Lower leg skin (tissue), 4 donors: ENCODE measurements at regions not wholly inside any gene's neighbourhood (a gene's known extent, or its start where the extent isn't known, plus 50 kb on each side); places are given as distances from the start of the nearest gene placed in this dataset.

ENCODE experiments used
- DNase-seq, 2 donors: peaks; one replicate each; pipeline ENCODE4 v3.0.0-alpha.2; 2019; ENCODE audit warnings: low spot score in 2 of 2
- H3K4me3 ChIP-seq: fragments of 200-600 bp; sonication (generic); 2 replicates; pipeline ENCODE4 v1.5.1; 2017; ENCODE audit warnings: mild to moderate bottlenecking, low read depth; ENCODE audit not compliant: poor library complexity, severe bottlenecking
- CTCF ChIP-seq, 3 donors: fragments of 450-650 bp; IDR thresholded peaks; one replicate each; pipeline ENCODE4 v1.5.1; 2016; ENCODE audit warnings: antibody characterized with exemption in 3 of 3, mild to moderate bottlenecking in 3 of 3, moderate library complexity in 2 of 3
- POLR2A ChIP-seq, 2 donors: fragments of 450-650 bp; IDR thresholded peaks; one replicate each; pipeline ENCODE4 v1.6.1; 2016 to 2017; ENCODE audit warnings: antibody characterized with exemption in 2 of 2, mild to moderate bottlenecking in 1 of 2, moderate library complexity in 1 of 2
- WGBS, 2 donors: methylation state at CpG; one replicate each; pipeline ENCODE4 v1.1.5; 2018; 5-methylcytosine and 5-hydroxymethylcytosine counted together
- intact Hi-C: fragments of 100-400 bp; cut with DNase I; formaldehyde crosslinking; loops from one replicate; pipeline ENCODE4 v1.15.0; 2023; ENCODE audit warnings: low total_unique reads

- no peak overlapping the region for H3K4me3 ChIP-seq
- no peak for TF ChIP-seq CTCF (IDR thresholded peaks at IDR 0.05)
- DNase-seq: no peak
- intact Hi-C loops: no loop called here
- 66 to 85% methylated on average over 2 to 3 of the region's 3 CpGs for WGBS, 2 donors
Observed at GRCh38 chrX:20861113-20861512, 513.1 kb upstream of the CNKSR2 start.

- 25 to 40% methylated on average over 3 of the region's 3 CpGs for WGBS, 2 donors
- no peak overlapping the region for H3K4me3 ChIP-seq
- peak in 1 of 2 donors; percentile 21 for DNase-seq
- intact Hi-C loops: no loop called here
- TF ChIP-seq CTCF (IDR thresholded peaks at IDR 0.05): no peak
- no peak for TF ChIP-seq POLR2A (IDR thresholded peaks at IDR 0.05)
Observed at GRCh38 chrX:20857746-20858145, 516.5 kb upstream of the CNKSR2 start.

- WGBS, 2 donors: 56 to 100% methylated on average over 1 to 3 of the region's 3 CpGs
- no peak for DNase-seq
- no peak overlapping the region for H3K4me3 ChIP-seq
- TF ChIP-seq POLR2A (IDR thresholded peaks at IDR 0.05) (no peak), CTCF (IDR thresholded peaks at IDR 0.05) (no peak)
- intact Hi-C loops: no loop called here
Observed at GRCh38 chrX:20838477-20838876, 535.7 kb upstream of the CNKSR2 start.

- intact Hi-C loops: no loop called here
- no peak for DNase-seq
Observed at GRCh38 chrX:20829665-20830491, 544.3 kb upstream of the CNKSR2 start.

GRCh38 chrX:20825984-20826383 is 548.2 kb upstream of the CNKSR2 start:
- intact Hi-C loops: no loop called here
- DNase-seq: no peak
- 82 to 83% methylated on average over 2 of the region's 2 CpGs for WGBS, 2 donors
- TF ChIP-seq CTCF (IDR thresholded peaks at IDR 0.05) (no peak), POLR2A (IDR thresholded peaks at IDR 0.05) (no peak)
- no peak overlapping the region for H3K4me3 ChIP-seq

More at GRCh38 chrX:20829665-20830491, 544.3 kb upstream of the CNKSR2 start:
- 58 to 59% methylated on average over 5 of the region's 5 CpGs for WGBS, 2 donors
- H3K4me3 ChIP-seq: no peak overlapping the region
- TF ChIP-seq CTCF (IDR thresholded peaks at IDR 0.05) (no peak), POLR2A (IDR thresholded peaks at IDR 0.05) (no peak)

GRCh38 chrX:20803971-20804370 is 537.3 kb upstream of the RPS6KA3 start:
- TF ChIP-seq POLR2A (IDR thresholded peaks at IDR 0.05) (no peak), CTCF (IDR thresholded peaks at IDR 0.05) (no peak)
- no peak for DNase-seq
- WGBS, 2 donors: 51 to 81% methylated on average over 1 of the region's 1 CpG
- H3K4me3 ChIP-seq: no peak overlapping the region
- intact Hi-C loops: no loop called here
